ENCODE measurements at regions not wholly inside any gene's neighbourhood (a gene's known extent, or its start where the extent isn't known, plus 50 kb on each side); places are given as distances from the start of the nearest gene placed in this dataset.

DNA sequence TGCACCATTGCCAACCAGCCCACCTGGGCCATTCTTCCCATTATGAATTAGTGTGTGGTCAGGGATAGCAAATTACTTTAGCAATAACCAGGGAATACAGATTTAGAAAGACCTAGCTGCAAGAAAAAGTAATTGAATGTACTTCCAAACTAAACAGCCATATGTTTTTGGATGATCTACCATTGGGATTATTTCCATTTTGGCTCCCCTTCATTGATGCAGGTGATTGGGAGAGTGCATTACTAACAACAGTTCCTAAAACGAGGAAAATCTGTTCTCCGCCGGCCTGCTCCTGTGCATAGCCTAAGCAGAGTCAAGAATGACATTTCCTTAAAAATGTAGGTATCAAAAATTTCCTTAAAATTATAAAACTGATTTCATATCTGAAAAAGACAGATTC lies 58.5 kb downstream of the MAIP1 start:
- no peak for DNase-seq (ENCODE audit: low read depth)

DNA sequence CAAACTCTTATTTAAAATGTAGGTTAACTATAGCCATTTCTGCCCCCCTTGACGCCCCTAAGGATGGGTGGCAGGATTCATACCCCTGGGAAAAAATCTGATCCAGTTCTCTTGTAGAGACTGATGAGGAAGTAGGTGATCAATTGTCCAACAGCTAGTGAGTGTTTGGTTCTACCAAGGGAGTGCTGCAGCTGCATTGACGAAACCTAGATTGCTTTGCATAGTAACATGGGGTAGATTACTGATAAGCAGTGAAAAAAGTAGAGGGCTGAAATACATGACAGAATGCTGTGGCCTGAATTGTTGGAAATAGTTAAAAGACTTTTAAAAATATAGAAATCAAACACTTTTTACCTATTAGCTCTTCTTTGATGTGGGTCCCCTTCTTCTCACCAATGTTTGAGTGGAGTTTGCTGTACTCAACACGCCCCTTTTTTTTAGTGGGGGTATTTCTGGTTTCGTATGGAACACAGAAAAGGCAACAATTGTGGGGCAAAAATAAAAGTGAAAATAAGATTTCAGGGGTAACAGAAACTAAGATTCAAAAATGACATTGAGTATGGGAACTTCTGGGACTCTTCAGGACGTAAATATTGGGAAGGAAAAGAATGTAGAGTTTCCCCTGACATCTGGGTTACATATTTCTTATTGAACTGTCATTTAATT lies 66.2 kb downstream of the MAIP1 start:
- no peak for DNase-seq (ENCODE audit: low read depth)

DNA sequence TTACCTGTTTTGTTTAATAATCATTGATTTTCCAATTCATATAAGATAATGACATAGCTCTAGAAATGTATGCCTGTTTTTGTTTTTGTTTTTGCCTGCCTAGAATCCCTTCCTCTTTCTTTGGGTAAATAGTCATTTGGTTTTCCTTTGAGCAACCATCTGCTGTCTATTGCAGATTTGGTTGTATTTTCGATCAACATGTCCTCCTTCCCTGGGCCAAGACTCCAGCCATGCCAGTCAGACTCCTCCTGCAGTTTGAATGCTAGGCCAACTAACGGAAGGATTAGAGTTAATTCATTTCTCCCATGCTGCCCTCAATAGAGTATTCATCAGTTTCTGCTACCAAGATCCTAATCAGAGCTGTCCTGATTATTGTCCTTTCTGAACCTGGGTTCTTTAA lies 67.1 kb downstream of the MAIP1 start:
- no peak for DNase-seq (ENCODE audit: low read depth)

DNA sequence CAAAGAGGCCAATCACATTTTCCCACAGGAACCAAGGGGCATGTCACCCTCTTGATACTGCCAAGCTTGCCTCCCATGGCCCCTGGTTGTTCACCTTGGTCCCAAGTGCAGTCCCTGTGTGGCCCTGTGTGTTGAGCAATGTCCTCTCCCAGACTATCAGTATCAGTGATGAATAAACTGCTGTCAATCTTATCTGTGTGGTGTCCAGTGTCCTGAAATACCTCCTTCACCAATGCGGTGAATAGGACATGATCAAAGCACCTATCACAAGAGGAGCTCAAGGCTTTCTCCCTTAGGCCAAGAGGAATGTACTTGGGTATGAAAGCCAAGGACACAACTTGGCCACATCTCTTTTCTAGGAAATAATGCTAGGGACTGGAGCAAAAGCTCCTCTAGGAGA lies 68.2 kb downstream of the MAIP1 start:
- no peak for DNase-seq (ENCODE audit: low read depth)

DNA sequence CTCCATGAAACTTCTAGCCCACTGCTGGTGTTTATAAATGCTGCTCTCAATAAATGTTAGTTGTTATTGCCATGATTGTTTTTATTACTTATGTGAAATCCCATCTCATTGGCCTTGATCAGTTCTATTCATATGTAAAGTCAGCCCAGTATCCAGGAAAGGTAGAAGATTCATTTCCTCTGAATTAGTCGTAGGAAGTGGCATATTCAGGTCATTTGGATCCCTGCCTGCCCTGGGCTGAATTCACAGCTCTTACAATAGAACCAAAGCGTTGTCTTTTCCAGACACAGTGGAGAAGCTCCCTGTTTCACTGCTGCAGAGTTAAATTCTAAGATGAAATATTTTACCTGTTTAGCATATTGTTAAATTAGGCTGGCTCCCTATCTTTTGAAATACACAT lies 70.3 kb downstream of the MAIP1 start:
- no peak for DNase-seq (ENCODE audit: low read depth)

DNA sequence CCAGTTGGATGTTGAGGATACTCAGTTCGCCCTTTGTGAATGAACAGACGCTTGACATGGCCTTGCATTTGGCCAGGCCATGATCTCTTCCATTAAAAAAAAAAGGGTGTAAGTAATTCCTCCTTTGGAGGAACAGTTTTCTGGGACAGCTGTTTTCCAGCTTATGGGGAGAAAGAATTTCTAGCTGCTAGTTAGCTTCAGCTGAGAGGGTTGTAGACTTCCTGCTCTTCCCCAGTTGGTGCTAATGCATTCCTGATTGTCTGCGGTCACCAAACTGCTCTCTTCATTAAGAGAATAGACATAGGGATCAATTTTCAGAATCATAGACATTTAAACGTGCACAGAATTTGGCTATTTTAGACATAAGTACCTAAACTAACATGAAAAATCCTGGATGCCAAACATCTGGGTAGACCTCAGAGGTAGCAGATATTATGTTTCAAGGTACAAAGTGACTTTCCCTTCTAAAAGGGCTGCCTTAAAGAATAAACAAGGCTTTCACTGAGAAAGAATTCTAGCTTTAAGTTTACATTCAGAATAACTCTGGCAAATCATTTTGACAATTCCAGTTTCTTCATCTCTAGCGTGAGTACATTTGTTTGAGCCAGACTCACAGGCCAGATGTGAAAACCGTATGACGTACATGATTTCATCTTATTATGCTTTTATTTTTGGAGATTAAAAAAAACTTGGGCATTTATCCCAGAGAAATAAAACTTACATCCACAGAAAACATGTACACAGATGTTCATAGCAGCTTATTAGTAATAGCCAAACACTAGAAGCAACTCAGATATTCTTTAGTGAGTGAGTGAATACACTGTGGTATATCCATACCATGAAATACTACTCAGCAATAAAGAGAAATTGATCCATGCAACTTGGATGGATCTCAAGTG lies 71.2 kb downstream of the MAIP1 start:
- peak; percentile 22 for DNase-seq (ENCODE audit: low read depth)

DNA sequence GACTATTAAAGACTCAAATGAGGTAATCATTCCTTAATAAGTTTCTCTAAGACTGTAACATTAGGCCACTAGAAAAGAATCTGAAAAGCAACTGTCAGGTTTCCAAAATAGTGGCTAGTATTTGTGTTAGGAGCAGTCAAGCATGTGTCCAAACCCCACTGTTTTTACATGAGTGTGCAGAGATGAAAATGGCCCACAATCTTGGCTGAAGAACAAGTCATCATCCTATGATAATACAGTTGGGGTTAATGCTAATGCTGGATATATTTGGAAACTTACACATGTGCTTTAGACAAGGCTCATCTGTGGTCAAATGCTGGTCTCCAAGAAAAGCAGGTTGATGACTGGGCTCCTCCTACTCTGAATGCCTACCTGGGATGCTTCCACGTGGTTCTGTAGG lies 73.6 kb downstream of the MAIP1 start:
- no peak for DNase-seq (ENCODE audit: low read depth)

DNA sequence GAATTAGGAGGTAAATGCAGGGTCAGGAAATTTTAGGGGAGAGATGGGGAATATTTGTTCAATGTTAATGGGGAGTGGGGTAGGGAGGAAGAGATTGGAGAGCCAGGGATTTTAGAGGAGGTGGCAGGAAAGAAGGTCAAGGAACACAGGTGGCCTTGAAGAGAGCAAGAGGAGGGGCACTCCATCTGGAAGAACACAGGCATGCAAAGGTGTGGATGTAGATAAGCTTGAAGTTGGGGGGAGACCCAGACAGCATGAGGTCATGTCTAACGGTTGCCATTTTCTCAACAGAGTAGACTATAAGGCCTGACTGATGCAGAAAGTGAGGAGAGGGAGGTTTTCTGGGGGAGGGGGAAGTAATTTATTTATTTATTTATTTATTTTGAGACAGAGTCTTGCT lies 77.5 kb downstream of the MAIP1 start:
- DNase-seq (ENCODE audit: low read depth): no peak

DNA sequence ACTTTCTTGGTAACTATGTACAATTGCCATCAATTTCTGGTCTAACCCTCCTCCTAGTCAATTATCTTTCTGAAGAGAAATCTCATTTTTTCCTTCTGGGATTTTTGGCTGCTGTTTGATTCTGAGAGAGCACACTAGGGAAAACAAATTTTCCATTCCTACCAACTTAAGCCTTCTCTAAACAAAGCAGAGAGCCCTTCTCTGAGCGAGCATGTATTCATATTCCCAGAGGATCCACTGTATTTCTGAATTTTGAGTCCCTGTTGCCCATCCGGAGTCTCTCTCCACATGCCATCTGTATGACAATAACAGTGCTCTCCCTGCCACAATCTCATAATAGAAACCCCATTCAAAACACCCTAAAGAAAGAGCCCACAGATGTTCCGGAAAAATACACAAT lies 78.5 kb downstream of the MAIP1 start:
- DNase-seq (ENCODE audit: low read depth): no peak

DNA sequence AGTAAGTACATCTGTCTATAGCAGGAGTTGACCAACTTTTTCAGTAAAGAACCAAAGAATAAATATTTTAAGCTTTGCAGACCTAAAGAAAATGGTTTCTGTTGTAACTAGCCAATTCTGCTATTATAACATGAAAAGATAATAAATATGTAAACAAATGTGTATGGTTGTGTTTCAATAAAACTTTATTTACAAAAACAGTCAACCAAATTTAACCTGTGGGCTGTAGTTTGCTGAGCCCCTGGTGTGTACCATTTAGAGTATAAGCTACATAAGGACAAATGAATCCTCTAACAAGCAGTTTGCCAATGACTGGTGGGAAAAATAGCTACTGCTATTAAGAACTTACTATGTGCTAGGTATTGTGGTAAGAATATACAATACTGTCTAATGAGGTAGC lies 79.4 kb downstream of the MAIP1 start:
- no peak for DNase-seq (ENCODE audit: low read depth)

DNA sequence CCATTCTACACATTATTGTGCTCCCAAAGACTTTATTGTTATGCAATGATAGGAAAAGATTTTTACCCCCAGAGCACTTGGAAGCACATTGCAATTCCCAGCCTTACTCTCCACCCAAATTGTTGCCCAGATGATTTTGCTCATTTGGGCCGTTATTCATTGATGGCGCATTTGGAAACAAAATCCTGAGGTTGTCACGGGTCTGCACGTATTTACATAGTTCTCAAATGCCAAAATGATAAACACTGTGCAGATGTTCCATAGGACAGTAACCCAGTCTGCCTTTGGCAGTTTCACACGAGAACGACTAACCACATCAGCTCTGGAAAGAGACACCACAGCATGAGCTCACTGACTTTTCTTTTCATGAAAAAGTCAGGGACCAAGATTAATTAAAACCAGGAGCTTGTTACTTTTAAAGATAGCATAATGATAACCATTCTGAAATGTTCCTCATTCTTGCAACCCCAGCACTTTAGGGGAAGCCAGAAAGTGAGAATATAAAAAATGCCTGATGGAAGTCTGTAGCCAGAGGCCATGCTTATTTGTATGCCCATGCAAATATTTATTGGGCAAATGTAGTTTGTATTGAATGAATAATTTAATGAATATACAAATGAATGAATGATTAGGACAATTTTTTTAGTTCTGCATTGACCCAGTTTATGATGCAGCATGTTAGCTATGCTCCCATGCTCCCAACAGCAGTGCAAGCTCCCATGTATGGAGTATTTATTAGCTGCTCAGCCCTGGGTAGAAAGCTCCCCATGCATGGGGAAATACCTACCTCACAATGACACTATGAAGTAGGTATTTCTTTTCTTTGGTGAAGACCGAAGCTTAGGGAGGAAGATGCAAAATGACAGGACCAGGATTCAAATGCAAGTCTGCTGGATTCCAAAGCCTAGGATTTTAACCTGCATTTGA lies 84.6 kb downstream of the MAIP1 start:
- DNase-seq (ENCODE audit: low read depth): peak; percentile 74

DNA sequence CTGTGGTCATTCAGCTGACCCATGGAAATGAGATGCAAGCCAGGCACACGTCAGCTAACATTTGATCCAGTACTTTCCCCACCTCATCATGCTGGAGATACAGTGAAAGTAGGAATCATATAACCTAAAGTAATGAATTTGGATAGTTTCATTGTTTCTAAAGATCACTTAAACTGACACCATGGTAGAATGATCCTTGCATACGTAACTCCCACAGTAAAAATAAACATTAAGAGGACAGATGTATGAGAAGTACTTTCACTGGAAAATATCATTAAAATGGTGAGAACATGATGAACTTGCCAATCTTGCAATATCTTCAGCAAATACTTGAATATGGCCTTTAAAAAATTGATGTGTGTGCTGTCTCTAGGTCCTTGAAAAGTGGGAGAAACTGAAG lies 85.4 kb downstream of the MAIP1 start:
- DNase-seq (ENCODE audit: low read depth): no peak

DNA sequence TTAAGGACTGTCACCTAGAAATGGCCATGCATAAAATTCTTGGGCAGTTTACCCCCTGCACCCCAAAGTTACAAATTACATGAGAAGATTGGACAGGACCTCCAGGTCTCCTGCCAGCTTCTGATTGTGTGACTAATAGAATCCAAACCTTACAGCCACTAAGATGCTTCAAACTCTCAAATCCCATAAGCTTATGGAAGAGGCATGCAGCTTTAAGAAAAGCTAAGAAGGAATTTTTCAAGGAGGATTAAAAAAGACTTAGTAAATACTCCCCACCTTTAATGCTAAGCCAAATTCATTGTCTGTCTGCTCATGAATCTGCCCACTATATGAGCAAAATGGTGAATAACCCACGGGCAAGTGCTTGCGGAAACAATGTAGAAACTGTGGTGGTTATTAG lies 86.3 kb downstream of the MAIP1 start:
- DNase-seq (ENCODE audit: low read depth): no peak

DNA sequence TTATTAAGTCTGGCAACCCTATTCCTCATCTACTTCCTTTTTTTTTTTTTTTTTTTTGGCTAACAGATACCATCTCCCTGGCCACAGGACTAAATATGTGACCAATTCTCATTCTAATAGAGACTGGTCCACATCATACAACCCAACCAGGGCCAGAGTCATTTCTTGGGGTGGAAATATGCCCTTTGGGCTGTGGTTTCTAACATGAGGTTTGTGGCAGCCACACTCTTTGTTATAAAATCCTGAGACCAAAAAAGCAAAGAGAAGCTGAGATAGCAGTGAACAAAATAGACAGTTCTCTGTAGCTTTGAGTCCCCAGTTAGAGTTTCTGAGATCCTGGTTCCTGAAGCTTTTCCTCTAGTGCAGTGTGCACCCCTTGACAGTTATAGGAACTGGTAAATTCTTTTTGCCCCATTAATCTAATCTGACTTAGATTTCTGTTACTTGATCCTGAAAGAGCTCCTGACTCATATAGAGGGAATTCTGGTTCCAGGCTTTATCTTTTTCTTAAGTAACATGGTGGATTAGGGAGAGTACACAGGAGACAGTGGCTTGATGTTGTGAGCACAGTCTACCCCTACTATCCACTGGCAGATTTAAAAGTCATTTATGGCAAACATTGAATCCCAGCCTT lies 86.8 kb downstream of the MAIP1 start:
- no peak for DNase-seq (ENCODE audit: low read depth)

DNA sequence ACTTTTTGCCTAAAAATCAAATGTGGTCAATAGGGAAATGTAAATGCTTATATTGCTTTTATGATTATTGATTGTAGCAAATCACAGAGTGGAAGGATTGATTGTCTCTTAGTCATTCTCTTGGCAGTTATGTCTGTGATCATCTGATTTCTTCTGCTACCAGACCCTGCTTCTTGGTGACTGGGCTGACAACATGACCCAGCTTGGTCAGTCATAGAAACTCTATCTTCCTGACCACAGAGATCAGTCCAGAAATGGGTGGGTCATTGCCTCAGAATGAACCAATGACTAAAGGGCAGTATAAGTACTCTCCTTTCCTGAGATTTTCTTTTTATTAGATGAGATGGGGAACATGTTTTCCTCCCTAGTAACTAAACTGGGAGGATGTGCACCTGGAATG lies 87.6 kb downstream of the MAIP1 start:
- no peak for DNase-seq (ENCODE audit: low read depth)

DNA sequence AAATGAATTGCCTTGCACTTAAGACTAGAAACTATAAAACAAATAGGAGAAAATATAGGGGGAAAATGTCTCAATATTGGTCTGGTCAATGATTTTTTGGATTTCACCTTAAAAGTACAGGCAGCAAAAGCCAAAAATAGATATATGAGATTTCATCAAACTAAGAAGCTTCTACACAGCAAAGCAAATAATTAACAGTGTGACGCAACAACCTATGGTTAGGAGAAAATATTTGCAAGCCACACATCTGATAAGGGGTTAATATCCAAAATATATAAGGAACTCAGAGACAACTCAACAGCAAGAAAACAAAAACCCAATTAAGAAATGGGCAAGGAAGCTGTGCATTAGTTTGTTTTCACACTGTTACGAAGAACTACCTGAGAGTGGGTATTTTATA lies 89.1 kb downstream of the MAIP1 start:
- DNase-seq (ENCODE audit: low read depth): no peak

DNA sequence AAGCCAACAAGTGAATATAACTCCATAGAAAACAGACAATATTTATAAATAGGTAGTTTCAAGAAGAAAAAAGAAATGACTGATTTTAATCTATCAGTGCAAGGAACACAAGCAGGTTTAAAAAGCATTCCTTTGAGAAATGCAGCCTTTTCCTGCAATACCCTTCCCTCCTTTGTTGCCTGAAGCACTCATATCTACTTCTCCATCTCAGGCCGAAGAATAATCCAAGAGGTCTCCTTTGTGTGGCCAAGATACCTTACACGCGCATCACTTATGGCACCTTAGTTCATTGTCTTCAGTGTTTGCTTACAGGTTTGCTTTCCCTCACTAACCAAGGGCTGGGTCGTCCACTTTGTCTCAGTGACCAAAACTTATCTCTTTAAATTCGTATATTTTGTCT lies 93.0 kb downstream of the MAIP1 start:
- no peak for DNase-seq (ENCODE audit: low read depth)

DNA sequence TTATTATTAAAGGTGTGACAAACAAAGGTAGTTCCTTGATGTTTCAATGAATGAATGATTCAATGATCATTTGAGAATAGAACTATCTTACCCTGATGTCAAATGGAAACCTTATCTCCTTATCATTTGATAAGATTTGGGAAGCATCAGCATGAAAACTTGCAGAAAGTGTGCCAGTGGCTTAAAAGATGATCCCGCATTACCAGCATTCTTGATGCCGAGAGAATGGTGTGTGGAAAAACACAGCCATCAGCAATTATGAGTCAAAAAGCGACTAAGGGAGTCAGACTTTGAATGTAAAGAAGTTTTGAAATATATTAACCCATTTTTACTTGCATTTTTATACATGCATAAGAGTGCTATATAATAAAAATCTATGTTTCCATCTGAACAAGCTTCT lies 93.7 kb downstream of the MAIP1 start:
- no peak for DNase-seq (ENCODE audit: low read depth)

DNA sequence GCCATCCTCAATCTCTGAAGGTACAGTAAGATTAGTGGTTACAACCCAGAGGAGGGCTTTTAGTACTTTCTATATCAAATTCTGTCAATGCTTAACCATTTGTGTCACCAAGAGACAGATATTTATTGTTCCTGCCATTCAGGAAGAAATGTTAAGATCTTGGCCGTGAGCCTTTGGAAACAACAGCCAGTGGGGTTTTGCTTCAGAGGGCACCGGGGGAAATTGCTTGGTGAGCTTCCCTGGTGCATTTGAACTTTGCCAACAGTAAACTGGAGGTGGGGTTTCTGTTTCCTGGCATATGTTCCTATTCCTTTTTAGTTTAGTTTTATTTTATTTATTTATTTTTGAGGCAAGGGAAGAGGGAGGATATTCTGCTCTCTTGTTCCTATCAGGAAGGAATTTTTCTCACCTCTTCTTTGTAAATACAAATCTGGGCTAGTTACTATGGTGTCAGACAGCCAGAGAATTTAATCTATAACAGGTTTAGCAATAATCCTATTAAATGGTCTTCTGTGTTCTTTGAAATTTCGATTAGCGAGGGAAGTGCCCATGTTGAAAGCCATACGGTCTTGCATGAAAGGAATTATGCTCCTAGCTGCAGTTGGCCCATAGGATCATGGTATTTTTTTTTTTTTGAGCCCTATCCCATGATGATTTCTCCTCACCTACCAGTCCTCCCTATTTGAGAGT lies 95.7 kb downstream of the MAIP1 start:
- no peak for DNase-seq (ENCODE audit: low read depth)

DNA sequence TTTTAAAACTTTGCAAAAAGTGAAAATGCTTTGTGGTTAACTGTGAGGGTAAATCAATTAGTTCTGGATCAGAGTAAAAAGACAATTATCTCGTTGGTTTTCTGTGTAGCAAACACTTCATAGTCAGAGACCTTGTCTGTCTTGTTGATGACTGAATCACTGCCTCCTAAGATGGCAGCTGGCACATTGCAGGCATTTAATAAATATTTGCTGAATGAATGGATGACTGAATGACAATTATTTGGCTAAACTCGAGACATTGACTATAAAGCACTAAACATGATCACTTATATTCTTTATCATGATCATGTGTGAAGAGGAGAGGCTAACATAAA lies 96.2 kb downstream of the MAIP1 start:
- DNase-seq (ENCODE audit: low read depth): no peak

DNA sequence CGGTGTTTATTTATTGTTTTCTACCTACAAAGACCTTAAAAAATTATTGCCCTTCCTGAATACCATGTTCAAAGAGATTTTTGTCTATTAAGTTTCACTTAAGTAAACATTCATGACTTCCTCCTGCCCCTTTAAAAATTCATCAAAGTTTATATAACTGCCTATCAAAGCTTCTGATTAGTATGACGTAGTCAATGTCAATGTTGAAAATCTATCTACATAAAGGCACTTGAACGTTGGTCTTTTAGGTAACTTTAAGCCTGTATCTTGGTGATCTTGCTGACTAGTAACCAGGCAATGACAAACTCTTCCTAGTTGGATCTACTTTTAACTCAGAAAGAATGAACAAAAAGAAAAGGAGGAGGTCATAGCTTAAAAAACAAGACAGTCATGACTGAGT lies 97.2 kb downstream of the MAIP1 start:
- no peak for DNase-seq (ENCODE audit: low read depth)
